Anterior cingulate cortex (tissue), 58 donors: ENCODE measurements at regions not wholly inside any gene's neighbourhood (a gene's known extent, or its start where the extent isn't known, plus 50 kb on each side); places are given as distances from the start of the nearest gene placed in this dataset.
A peak's percentile ranks its signal among the peaks of the same experiment; 100 is the strongest.

ENCODE experiments used
- DNase-seq, 58 donors: peaks; one replicate each; lab custom pipeline; 2025; lab: John Stamatoyannopoulos, UW

DNA sequence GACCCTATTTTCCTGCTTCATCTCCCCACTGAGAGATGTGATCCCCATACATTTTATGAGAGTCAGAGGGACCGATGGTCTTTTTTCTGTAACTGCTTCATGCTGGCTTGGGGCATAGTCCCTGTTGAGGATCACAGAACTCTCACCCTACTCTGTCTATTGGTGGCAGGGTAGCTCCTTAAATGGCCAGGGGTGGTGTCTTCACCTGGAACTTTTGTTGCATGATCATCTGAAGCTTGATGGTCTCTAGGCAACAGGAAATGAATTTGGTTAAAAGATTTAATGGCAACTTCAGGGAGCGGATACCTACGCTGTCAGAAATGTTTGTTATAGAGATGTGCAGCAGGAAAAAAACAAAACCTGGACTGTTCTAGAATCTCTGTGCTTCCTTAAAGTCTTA lies 87.0 kb upstream of the GLIS3 start:
- DNase-seq, result no peak

DNA sequence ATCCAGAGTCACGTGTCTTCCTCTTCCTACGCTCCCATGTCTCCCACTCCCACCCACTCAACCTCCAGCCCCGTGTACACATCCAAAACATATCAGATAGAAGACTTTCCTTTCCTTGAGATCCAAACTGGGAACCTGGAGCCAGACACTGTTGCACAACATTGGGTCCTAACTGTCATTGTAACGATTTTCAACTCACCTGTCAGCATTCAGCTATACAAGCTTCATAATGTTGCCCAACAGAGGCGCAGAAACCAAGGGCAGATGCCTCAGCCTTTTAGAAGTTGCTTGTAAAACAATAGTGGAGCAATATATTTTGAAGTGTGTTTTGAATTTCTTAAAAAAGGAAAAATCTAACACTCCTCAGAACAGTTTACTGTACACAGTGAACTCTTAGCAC lies 84.9 kb upstream of the GLIS3 start:
- no peak for DNase-seq

GRCh38 chr9:4382722-4383317 lies 83.0 kb upstream of the GLIS3 start:
- no peak for DNase-seq

DNA sequence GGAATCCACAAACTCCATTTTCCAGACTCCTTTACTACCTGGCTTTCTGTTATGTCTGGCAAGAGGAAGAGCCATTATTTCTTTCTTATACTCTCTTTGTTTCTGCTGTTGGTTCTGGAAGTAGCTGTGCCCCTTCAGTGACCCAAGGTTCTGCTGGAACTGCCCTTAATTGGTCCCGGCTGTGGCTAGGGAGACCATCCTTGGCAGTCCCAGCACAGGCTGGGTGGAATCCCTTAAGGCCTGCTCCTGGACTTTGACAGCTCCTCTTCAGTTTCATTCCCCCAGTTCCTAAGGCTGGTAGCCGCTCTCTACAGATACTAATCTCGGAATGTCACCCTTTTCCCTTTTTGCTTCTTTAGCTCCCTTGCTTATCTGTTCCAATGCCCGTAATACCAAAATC lies 81.9 kb upstream of the GLIS3 start:
- no peak for DNase-seq

- no peak for DNase-seq
Observed at GRCh38 chr9:4380406-4380805, 80.5 kb upstream of the GLIS3 start.

DNA sequence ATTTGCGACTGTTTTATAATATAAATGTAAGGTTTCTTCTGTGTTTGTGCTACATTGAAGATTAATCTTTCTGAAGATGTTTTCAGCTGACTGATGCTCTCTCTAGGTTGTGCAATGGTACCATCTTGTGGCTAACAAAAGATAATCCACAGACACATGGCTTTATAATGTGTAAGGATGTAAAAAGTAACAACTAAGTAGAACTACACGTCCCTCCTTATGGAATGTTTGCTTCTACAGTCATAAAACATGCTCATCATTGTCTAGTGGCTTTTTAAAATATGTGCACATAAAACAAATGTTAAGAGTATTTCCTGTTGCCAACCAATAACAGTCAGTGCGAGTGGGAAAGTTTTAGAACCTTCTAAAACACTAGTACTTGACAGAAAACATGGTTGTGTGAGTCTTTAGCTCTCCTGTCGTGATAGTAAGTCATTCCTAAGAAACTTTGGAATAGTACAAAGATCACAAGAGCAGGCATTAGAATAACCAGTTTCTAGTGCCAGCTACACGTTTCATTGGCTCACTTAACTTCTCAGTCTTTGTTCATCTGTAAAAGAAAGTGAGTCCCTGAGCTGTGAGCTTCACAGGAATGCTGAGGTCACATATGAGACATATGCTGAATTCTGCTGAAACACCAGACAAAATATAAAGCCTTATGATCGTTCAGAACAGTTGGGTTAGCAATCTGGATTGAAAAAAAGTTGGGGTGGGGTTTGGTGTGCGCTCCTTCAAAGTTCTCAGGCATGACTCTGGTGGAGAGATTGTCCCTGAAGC lies 75.7 kb upstream of the GLIS3 start:
- peak in 2 of 58 donors; percentile 15 for DNase-seq

DNA sequence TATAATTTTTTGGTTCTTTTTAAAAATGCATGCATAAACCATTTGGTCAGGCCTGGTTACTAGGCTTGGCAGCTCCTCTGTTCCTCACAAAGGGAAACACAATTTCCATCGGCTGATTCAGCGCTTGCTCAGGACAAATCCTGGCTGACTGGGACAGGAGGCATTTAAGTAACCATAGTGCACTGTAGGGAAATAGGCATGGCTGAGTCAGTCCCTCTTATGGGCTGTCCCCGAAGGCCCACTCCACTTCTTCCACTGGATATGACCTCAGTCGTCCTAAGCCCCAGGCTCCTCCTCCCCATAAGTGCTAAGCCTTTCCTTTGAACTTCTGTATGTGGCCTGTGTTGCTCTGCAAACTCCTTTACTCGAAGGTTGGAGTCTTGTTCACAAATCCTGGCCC lies 71.2 kb upstream of the GLIS3 start:
- peak in 1 of 58 donors; percentile 7 for DNase-seq

- DNase-seq, result no peak
Observed at GRCh38 chr9:4370501-4370900, 70.6 kb upstream of the GLIS3 start.

DNA sequence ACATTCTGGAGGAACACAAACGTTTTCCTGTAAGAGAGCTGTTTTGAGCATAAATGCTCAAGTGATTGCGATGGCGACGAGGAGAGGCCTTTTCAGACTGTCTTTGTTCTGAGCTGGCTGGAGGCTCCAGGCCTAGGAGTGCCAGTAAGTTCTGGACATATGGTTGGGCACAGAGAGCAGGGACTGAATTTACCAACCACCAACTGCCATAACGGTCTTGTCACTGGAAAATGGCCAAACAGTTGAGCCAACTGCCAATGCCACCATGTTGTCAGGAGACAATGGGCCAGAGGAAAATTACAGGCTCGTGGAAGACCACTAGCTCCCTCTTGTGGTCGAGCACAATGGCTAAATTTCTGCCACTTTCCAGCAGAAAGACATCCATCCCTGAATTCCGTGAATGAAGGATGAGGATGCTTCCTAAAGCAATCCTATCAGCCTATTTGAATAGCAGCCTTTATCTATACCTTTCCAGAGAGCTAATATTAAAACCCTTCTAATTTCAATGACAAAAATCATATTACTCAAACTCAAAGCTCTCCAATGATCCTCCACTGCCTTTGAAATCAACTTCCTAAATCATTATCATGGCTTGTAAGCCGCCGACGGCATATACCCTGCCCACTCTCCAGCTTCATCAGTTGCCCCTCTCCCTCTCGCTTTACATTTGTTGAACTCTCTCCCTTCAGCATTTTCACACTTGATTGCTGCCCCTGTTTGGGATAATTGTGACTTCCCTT lies 66.9 kb upstream of the GLIS3 start:
- DNase-seq, result peak in 55 of 58 donors; percentile 3 to 89 (median 60)

DNA sequence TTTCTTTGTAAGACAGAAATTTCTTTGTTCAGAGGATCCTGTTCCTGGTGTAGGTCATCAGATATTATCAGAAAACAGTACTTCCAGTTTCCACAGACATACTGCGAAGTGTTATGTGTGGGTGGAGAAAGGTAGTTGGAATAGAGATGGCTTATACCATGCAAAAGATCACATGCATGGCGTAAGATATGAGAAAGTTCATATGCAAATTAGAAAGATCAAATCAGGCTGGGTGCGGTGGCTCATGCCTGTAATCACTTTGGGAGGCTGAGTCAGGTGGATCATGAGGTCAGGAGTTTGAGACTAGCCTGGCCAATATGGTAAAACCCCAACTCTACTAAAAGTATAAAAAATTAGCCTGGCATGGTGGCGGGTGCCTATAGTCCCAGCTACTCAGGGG lies 65.2 kb upstream of the GLIS3 start:
- no peak for DNase-seq

DNA sequence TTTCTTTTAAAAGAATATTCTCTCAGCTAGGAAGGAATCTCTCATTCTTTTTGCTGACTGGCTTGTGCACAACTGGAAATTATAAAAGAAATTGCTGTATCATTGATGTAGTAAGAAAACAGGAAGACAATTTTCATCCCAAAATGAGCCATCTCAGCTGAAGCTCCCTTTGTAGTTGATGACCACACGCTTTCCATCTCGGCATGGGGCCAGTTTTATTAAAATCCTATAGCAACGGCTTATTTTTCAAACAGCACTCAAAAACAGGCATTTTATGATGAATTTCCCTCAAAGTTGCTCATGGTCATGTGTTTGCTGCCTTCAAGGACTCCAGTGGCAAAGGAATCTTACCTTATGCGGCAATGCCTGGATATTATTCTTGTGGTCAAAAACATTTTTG lies 62.4 kb upstream of the GLIS3 start:
- DNase-seq, result no peak

DNA sequence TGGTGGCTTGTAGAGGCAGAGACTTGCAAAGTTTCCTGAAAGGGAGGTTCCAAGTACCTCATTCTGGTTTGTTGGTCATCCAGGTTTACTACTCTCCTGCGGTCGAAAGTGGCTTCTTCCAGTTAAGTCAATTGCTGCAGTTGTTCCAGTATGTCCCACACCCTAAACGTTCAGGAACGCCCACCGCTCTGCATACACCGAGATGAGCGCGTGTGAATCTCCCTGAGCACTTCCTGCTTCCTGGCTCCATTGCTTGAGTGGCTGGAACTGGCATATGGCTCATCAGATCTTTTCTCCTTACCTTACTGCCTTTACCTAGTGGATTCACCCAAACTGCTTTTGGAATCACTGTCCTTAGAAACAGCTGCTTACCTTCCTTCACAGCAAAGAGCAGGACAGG lies 59.1 kb upstream of the GLIS3 start:
- no peak for DNase-seq

DNA sequence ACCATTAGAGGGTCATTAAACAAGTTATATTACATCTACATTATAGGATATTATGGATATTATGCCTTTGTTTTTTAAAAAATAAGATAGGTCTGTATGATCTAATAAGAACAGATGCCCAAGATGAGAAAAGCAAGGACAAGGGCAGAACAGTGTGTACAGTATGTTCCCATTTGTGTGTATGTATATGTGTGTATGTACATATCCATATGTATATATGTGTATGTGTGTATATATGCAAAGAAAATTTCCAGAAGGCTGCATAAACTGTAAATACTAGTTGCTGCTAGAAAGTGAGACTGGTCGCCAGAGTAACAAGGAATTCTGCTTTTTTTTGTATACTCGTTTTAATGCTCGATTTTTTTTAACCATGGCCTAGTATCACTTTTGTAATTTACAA lies 58.1 kb upstream of the GLIS3 start:
- no peak for DNase-seq

- DNase-seq, result no peak
Observed at GRCh38 chr9:4356306-4356705, 56.4 kb upstream of the GLIS3 start.

DNA sequence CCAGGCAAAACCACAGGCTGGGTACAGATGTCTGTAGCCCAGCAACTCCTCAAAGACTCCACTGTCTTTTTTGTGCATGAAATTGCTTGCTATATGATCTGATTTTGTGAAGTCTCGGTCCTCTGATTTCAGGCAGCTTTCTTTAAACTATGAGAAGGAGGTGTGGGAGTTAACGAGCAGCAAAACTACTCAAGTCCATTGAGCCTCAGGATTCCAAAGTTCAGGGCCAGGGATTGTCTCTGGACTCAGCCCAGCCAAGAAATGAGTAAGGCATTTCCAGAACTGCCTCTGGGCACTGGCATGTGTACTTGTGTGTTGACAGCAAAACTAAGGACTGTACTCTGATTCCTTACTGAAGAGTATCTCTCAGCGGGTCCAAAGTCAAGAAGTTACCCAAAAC lies 53.4 kb upstream of the GLIS3 start:
- DNase-seq, result no peak

DNA sequence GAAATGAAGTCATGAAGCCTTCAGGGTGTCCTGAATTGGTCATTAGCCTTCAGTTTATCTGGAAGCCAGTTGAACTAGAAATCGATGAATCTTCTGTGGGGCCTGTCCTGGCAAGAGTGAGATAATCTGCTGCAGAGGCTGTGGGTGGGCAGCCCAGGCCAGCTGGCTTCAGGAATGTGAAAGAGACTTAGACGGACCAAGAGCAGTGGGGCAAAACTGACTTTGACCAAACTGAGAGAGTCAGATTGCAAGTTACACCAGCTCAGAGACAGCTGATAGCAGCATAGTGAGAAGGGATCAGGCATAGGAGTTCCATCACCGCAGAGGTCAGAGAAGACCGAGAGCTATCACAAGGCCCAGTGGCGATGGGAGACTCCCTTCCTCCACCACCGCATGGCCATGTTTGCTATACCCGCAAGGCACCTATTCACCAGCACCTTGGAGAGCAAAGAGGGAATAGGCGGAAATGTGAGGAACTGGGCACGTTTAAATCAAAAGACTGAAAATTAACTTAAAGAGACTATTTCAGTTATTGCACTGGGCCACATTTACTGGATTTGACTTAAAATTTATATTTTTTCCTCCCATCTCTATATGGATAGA lies 50.0 kb upstream of the GLIS3 start:
- DNase-seq, result no peak
